SK-N-SH (cell line): ENCODE measurements at regions not wholly inside any gene's neighbourhood (a gene's known extent, or its start where the extent isn't known, plus 50 kb on each side); places are given as distances from the start of the nearest gene placed in this dataset.

ENCODE experiments used
- CHD2 ChIP-seq: fragments of 150-350 bp; IDR thresholded peaks from 2 replicates; pipeline ENCODE4 v1.6.1; 2018; ENCODE audit warnings: low read length; ENCODE audit not compliant: partially characterized antibody
- FOXM1 ChIP-seq: IDR thresholded peaks from 2 replicates; pipeline ENCODE4 v1.4.0; 2012; ENCODE audit warnings: low read depth, mild to moderate bottlenecking
- POLR2AphosphoS5 ChIP-seq: IDR thresholded peaks from 2 replicates; pipeline ENCODE4 v1.6.1; 2012; ENCODE audit warnings: low read depth, low read length
- RAD21 ChIP-seq: IDR thresholded peaks from 2 replicates; pipeline ENCODE4 v1.6.1; 2012; ENCODE audit warnings: mild to moderate bottlenecking, low read length
- TAF1 ChIP-seq: IDR thresholded peaks from 2 replicates; pipeline ENCODE4 v1.6.1; 2012; ENCODE audit warnings: low read depth, mild to moderate bottlenecking, low read length, moderate library complexity, borderline replicate concordance
- TCF12 ChIP-seq: IDR thresholded peaks from 2 replicates; pipeline ENCODE4 v1.4.0; 2012
- ZBTB33 ChIP-seq: IDR thresholded peaks from 2 replicates; pipeline ENCODE4 v1.4.0; 2012; ENCODE audit warnings: low read depth, borderline replicate concordance
- TF ChIP-seq, protein P1 (sequence below): fragments of 200-600 bp; sonication (generic); IDR thresholded peaks from 2 replicates; pipeline ENCODE4 v1.6.1; 2017; ENCODE audit warnings: antibody characterized with exemption, mild to moderate bottlenecking, moderate library complexity

DNA sequence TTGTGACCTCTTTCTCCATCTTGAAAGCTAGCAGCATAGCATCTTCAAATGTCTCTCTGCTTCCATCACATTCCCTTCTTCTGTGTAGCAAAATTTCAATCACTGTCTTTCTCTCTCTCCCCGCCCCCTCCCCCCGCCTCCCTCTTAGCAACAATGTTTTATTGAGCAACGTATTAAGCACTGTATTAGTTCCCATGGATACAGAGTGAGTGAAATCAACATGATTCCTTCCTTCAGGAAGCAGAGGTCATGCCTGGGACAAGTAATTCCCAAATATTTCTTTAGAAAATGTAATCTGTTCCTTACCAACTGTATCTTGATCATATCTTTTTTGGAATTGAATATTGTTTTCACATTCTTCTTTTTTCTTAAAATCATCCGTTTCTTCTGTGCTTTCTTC lies 373.7 kb upstream of the NECTIN3 start:
- TF ChIP-seq CHD2 = no peak
- TF ChIP-seq, protein P1, sequence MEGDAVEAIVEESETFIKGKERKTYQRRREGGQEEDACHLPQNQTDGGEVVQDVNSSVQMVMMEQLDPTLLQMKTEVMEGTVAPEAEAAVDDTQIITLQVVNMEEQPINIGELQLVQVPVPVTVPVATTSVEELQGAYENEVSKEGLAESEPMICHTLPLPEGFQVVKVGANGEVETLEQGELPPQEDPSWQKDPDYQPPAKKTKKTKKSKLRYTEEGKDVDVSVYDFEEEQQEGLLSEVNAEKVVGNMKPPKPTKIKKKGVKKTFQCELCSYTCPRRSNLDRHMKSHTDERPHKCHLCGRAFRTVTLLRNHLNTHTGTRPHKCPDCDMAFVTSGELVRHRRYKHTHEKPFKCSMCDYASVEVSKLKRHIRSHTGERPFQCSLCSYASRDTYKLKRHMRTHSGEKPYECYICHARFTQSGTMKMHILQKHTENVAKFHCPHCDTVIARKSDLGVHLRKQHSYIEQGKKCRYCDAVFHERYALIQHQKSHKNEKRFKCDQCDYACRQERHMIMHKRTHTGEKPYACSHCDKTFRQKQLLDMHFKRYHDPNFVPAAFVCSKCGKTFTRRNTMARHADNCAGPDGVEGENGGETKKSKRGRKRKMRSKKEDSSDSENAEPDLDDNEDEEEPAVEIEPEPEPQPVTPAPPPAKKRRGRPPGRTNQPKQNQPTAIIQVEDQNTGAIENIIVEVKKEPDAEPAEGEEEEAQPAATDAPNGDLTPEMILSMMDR = no peak
- TF ChIP-seq TCF12 = no peak
- no peak for TF ChIP-seq TAF1
- TF ChIP-seq POLR2AphosphoS5 = no peak
- no peak for TF ChIP-seq FOXM1
- TF ChIP-seq ZBTB33 = no peak
- no peak for TF ChIP-seq RAD21
